Fibroblast of skin of abdomen (primary cell): ENCODE measurements at regions not wholly inside any gene's neighbourhood (a gene's known extent, or its start where the extent isn't known, plus 50 kb on each side); places are given as distances from the start of the nearest gene placed in this dataset.

Experiments used
- DNase-seq: peaks from one replicate; pipeline ENCODE4 v3.0.0-alpha.2; 2013

DNA sequence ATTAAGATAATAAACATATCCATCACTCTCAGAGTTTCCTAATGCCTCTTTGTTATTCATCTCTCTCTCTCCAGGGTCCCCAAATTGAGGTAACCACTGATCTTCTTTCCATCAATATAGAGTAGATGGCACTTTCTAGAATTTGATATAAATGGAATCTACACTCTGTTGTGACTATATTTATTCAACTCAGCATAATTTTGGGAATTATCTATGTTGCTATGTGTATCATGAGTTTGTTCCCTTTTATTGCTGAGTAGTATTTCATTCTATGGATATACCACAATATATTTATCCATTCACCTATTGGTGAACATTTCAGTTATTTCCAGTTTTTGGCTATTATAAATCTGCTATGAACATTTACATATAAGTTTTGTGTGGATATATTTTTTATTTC, 230.7 kb downstream of the HLX start:
- DNase-seq: no peak

DNA sequence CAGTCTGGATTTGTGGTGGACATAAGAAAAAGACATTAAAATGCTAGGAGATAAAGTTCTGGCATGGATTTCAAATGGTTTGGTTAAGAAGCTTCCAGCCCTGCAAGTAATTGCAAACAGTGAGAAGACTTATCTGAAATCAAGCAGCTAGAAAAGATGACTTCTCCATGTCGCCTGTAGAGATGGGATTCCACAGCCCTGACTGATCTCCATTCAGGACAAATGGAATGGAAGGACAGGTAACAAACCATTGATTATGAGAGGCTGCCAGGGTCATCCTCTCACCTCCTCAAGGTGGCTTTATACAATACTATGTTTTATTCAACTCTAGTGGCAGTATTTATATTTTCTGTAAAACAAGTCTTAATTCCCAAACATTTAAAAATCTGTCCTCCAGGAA, 237.9 kb downstream of the HLX start:
- DNase-seq: peak; percentile 2

DNA sequence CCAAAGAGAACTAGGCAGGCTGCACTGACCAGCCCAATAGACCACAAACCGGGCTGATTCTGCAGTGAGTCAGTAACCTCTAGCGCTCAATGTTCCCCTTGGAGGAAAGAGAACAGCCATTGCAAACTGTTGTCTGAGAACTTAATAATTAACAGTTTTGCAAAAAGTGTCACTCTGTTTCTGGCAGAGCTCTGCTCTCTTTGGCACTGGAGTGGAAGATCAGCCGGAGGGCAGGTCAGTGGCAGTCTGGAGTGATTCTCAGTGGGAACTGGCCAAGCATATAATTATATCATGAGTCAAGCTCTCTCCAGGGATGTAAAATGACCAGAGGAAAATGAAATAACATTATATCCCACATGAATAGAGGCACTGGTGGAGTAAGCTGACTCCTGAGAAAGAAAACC, 238.3 kb downstream of the HLX start:
- DNase-seq: peak; percentile 71

DNA sequence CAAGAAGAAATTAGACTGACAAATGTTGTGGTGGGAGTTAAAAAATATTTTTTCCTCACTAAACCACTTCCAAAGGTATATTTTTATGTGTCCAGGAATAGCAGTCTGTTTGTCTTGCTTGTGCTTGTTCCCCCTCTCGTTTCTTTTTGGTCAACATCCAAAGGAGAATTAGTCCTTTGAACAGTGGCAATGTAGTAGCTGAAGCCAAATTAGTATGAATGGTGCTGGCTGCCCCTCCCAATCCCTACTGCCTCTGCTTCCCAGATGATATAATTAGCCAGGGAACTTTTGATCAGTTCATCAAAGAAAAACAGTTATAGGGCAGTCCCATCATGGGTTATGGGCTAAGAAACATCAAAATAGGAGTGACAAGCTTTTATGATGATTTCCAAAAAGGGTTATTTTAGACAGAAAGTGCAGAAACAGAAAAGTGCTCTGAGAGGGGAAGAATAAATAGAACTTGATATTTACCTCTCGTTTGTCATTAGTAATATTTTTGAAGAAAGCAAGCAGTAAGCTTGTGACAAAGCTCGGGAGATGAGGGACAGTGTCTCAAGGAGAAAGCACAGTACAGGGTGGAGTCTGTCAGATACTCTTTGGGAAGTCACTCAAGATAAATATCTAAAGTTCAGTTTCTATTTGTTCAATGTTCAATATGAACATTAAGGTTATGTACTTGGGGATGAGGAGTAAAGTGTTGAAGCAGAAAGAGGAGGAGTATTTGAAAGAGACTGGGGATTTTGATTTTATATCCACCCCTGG, 239.1 kb downstream of the HLX start:
- DNase-seq: no peak

DNA sequence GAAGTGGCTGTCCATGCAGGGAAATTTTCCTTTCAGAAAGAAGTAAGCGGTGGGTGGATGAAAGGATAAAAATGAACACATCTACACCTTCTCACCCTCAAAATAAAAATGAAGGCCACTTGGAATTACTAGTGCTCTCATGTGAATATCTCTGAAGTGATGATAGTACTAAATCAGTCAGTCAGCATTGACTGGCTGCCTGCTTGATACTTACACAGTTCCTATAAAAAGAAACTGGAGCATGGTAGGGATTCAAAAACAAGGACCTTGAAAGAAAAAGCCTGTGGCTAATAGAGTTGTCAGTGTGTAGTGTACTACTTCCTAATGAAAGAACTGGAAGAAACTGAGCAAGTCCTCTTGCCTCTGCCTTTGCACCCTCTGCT, 239.7 kb downstream of the HLX start:
- DNase-seq: no peak

DNA sequence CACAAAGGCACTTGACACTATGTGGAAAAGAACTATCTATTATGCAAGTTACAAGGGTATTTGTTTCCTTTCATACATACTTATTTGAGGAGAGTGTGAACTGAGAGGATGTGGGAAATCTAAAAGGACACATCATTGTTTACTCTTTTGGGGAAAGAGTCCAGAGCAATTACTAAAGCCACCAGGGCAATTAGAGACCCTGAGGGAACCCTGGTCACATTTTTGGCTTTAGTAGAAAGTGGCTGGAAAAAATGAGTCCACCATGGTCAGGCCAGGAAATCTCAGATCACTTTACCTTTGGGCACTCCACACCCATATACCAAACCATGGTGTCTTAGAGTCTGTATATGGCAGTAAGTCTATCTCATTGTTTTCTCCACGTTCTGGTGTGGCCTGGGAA, 243.3 kb downstream of the HLX start:
- no peak for DNase-seq

DNA sequence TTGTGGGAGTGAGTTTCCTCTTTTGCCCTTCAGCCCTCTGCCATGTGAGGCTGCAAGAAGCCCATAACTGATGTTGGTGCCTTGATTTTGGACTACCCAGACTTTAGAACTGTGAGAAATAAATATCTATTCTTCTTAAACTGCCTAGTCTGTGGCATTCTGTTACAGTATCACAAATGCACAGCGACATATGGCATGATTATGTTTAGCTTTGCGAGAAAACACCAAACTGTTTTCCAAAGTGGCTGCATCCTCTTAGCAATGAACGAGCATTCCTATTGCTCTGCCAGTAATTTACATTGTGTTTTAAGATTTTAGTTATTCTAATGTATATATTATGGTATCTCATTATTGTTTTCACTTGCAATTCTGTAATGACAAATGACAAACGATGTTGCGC, 246.7 kb downstream of the HLX start:
- DNase-seq: no peak

DNA sequence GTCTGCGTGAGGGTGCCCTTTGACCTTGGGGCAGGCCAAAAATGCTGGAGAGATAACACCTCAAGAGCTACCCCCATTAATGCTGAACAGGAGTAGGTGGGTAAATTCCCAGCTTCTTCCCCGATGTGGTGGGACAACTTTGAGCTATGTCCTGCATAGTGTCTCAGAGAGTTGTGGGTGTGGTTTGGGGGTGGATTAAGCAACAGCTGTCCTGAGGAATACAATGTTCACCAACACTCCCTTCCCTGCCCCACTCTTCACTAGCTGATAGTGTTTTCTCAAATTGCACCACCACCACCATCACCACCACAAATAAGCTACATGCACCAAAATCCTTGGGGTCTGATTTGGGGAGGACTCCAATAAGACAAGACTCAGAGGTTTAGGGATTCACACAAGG, 258.4 kb downstream of the HLX start:
- no peak for DNase-seq

DNA sequence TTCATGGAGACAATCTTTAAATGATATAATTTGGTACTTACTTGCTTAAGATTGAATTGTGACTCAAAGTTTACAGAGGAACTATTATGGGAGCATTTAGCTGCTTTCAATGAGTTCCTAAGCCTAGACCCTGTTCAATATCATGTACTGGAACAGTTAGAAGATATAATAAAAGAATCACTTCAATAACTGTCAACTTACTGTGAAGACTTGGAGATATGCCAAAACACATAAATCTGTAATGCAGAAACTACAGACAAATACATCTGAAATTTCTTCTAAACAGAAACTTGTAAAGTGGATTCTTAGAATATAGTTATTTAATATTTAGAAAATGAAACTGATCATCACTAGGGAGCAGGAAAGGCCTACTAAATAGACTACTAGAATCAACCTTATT, 259.3 kb downstream of the HLX start:
- no peak for DNase-seq

DNA sequence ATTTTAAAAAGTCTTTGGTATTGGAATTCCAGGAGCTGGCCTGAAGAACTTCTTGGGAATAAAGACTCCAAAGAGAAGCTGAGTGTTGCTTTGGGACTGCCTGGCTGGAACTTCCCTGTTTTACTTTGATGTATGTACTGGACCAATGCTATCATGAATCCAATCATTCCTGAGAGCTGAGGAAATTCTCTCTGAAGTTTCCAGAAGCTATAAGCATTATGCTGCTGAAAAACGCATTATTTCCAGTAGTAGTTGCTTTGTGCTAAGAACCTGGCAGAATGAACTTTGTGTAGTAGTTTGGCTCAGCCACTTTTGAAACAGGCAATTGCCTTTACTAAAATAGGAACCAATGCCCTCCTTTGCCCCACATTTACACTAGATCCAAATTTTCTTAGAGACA, 260.7 kb downstream of the HLX start:
- DNase-seq: no peak

DNA sequence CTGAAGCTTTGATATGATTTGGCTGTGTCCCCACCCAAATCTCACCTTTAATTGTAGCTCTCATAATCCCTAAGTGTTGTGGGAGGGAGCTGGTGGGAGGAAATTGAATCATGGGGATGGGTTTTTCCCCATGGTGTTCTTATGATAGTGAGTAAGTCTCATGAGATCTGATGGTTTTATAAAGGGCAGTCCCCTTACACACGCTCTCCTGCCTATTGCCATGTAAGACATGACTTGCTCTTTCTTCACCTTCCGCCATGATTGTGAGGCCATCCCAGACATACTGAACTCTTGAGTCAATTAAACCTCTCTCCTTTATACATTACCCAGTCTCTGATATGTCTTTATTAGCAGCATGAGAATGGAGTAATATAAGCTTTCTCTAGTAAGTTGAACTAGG, 261.9 kb downstream of the HLX start:
- DNase-seq: no peak

DNA sequence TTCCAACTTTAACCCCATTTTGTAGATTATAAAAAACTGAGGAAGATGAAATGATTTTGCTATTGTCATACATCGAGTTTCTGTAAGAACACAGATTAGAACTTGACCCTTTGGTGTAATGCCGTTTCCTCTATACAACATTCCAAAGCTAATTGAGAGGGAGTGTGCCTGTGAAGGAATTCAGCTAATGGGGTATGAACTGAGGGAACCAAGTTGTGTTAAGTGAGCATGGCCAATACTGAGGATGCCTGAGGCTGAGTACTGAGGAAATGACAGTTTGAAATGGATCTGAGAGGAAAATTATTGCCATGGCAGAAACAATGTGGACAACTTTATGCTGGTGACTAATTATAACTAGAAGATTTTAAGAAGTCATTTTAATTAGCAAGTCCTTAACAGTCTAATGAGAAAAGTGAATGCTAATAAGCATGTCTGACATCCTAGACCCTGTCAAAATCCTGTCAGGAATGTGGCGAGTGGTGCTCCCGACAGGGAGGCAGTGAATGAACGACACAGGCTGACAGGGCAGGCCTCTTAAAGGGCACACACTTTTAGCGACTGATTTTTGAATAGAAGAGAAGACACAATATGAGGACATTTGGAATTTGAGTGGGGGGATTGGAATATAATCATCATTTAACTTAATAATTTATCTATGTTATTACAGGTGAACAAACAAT, 262.5 kb downstream of the HLX start:
- DNase-seq: no peak

DNA sequence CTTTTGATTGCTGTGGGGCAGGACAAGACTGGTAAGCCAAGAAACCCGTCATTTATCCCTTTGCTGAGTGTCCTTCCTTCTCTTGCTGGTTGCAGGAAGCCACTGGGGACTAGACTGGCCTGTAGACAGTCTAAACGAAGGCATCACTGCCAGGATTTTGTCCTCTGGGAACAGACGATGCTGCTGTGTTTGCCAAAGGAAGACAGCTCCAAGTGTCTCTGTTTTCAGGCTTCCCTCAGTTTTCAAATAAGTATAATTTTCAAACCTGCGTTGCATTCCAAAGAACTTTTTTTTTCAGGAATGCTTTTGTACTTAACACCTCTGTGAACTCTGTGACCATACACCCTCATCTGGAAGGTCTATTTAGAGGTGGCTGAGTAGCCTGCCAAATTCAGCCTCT, 269.4 kb downstream of the HLX start:
- DNase-seq: no peak

DNA sequence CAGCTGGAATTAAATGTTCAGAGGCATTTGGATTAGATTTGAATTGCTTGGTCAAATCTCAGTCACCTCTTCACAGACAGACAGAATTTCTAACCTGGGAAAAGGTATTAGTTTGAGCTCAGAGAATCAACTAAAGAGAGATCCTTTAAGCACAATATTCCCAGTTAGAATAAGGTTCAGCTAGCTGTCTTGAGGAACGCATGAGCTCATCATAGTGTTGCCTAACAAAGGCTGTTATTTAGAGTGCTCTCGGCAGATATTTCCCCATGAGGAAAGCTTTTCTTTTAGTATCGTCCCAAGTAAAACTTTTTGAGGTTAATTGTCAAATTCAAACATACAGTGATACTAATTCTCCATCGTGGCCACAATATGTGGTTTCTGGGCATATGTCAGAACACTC, 269.9 kb downstream of the HLX start:
- DNase-seq: peak; percentile 5

DNA sequence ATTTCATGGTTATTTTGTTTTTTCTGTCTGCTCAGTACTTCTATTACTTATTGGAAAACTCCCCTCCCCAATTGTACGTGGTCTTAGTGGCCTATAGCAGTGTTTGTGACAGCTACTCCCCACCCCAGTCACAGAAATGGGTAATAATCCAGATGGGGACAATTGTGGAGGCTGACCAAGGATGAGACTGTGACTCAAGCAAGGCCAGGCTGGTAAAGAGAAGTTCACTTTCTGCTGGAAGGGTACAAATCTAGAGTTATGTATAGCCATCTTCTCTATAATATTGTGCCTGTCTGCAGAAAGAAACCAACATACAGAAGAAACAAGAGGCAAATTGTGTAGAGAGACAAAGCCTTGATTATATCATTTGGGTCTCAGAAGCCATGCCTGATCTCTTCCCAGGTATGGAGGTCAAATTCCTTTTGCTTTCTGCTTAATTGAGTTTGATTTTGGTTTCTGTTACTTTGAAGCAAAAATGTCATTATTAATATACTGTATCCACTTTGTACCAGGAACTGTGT, 270.4 kb downstream of the HLX start:
- no peak for DNase-seq

DNA sequence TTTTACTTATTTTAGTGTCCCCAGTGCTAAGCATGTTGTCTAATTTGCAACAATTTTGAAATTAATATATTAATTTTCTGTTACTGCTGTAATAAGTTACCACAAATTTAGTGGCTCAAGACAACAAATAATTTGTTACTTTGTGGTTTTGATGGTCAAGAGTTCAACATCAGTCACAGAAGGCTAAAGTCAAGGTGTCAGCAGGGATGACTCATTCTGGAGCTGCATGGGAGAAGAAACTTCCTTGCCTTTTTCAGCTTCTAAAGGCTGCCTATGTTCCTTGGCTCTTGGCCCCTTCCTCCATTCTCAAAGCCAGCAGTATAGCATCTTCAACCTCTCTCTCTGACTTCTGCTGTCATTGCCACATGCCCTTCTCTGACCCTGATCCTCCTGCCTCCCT, 271.8 kb downstream of the HLX start:
- DNase-seq: no peak

DNA sequence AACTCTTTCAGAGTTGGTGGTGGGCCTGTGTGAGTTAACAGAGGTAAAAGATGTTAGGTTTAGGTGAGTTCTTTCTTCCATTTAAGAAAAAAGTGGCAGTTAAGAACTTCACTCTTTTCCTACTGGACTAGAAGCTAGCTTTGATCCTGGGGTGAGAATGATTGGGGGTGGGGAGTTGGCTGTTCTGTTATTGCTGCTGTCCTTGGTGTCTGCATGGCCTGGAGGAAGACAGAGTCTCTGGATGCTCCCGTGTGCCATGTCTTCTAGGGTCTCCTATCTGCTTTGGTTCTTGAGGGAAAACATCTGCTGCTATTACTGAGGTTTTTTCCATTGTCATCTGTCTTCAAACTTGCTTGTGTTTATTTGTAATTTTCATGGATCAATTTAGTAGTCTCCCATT, 275.7 kb downstream of the HLX start:
- DNase-seq: no peak

DNA sequence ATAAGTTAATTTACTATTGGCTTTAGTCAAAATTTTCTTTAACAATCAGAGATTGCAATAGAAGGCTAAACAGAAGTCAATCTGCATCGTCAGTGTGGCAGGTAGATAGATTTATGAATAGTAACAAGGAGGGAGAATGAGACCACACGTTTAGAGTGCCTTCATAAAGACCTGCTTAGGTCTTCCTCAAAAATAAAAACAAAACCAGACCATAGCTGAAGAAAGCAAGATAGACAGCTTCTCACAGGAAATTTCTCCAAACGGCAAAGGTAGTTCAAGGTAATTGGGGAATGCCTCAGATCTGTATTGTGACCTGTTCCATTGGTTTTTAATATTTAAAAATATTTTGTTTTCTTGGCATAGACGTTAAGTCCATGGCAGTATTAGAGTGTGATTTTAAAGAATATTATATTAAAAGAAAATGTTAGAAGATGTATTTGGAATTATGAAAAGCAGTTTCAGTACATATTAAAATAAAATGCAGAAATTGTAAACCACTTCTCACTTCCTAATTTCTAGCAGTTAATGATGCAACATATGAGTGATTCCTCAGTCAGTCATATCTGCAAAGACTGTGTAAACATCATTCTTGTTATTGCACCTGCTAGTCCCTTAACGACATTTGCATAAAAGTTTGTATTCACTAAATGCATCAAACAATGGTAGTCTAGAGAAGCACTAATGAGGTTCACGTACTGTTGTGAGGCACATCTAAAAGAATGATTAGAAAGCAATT, 278.0 kb downstream of the HLX start:
- no peak for DNase-seq

DNA sequence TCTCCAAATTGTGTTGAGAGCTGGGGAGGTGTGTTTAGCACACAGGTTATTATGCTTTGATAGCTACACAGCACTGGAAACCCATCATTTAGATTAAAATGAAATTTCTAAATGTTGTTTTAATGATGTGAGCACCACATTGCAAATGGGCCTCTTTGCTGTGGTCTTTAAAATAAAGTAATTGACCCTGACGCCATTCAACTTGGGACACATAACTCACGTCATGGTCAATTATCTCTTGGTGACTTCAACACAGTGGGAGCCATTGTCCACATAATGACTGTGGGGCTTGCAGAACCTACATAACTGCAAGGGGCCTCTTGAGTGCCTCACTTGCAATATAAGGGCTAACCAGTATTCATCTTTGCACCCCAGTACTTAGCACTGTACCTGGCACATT, 280.4 kb downstream of the HLX start:
- no peak for DNase-seq

DNA sequence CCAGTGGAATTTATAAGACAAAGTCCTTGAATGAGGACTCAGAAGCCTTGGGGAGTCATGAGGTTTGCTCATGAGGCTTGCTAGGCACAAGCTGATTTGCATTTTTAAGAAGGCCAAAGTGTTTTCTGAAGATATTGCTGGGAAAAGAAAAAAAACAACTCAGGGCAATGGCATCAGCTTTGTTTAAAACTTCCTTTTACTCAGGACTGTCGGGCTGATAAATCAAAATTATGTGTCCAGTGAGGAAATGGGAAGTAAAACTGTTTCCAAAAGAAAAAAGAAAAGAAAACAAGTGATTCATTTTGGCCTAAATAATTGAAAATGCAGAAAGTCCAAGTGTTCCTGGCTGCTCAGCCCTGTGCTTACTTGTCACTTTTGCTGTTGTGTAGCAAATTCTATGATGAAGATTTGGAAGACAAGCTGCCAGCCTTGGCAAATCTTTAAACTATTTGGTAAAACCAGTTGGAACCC, 282.4 kb downstream of the HLX start:
- no peak for DNase-seq

DNA sequence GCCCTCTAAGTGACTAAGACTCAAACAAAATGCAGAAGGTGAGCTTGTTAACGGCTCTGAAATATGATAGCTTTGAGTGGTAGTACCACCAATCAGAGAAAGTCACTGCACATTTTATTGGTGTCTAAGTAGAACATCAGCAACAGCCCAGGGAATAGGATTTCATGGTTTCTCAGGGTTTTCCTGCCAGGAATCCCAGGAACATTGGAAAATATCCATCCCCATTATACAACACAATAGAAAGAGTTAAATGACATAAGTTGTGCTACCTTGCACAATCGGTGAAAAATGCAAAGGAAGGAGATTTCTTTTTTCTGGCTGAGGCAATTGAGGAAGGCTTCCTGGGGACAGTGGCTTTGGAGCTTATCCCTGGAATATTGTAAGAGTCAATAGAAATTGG, 283.1 kb downstream of the HLX start:
- no peak for DNase-seq

DNA sequence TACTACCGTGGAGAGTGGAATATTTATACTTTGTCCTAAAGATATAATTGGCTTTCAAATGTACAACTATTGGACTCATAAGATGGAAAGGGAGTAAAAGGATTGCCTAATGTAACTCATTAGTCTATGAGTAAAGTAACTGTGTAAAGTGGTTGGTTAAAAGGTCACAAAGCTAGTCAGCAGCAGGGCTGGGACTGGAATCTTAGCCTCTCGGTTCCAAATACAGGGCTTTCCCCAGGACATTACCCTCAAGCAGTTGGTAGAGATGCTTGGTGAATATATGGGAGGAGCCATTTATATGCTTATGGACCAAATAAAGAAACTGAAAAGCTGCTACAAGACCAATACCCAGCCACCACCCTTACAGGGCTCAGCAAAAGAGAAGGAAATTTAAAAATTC, 283.7 kb downstream of the HLX start:
- no peak for DNase-seq

DNA sequence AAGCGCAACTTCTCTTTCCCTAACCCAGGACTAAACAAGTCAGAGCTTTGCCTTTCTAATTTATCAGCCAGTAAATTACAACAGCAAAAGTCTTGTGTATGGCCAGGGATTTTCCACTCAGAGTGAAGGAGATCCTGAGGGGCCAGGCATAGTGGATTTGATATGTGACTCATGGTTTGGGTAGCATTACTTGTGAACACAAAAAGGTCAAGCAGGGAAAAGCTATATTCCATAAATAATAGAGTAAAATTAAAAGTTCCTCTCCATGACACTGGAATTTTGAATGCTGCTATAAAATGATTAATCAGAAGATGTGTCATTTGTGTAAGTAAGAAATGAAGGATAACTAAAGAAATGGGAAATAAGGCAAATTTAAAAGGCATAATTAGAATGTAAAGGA, 284.8 kb downstream of the HLX start:
- DNase-seq: peak; percentile 59
